ENCODE measurements at regions not wholly inside any gene's neighbourhood (a gene's known extent, or its start where the extent isn't known, plus 50 kb on each side); places are given as distances from the start of the nearest gene placed in this dataset.

DNA sequence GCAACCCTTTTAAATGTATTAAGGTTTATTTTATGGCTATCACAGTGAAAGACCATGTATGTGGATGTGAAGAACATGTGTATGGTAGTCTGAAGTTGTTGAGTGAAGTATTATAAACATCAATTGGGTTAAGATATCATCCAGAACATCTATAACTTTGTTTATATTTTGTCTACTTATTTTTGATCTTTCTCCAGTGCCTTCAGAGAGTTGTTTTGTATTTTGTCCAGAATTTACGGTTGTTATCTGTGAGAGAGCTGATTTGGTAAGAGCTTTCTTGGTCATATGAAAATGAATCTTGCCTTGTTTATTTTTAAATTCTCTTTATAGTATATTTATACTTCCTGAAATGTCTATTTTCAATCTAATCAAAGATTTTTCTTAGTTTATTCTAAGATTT, 573.7 kb upstream of the POU3F3 start (continued):
- no peak for TF ChIP-seq ELF1 (IDR thresholded peaks at IDR 0.05; ENCODE audit: borderline replicate concordance, low read depth)
- TF ChIP-seq, protein P1, sequence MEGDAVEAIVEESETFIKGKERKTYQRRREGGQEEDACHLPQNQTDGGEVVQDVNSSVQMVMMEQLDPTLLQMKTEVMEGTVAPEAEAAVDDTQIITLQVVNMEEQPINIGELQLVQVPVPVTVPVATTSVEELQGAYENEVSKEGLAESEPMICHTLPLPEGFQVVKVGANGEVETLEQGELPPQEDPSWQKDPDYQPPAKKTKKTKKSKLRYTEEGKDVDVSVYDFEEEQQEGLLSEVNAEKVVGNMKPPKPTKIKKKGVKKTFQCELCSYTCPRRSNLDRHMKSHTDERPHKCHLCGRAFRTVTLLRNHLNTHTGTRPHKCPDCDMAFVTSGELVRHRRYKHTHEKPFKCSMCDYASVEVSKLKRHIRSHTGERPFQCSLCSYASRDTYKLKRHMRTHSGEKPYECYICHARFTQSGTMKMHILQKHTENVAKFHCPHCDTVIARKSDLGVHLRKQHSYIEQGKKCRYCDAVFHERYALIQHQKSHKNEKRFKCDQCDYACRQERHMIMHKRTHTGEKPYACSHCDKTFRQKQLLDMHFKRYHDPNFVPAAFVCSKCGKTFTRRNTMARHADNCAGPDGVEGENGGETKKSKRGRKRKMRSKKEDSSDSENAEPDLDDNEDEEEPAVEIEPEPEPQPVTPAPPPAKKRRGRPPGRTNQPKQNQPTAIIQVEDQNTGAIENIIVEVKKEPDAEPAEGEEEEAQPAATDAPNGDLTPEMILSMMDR (IDR thresholded peaks at IDR 0.05 in 2 of 3, conservative IDR thresholded peaks at IDR 0.05 in 1 of 3; ENCODE audit: borderline replicate concordance in 1 of 3, insufficient read depth in 1 of 3, low read depth in 2 of 3, low read length in 2 of 3): no peak
- no peak for TF ChIP-seq CEBPB (IDR thresholded peaks at IDR 0.05; ENCODE audit: low read depth)

DNA sequence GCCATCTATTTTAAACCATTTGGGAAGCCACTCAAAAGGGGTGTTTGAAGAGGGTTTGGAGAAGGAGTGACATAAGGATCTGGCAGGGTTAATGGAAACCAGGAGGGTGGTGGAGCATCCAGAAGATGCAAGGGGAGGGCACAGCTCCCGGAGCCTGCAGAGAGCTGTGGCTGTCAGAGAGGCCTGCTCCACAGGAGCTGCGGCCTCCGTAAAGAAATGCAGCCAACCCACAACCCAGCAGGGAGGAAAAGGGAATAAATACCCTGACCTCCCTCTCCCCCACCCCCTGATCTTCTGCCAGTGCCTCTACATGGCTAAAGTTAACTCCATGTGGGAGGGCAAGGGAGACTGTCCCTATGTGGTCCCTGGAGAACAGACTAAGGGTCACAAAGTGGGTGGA, 567.1 kb upstream of the POU3F3 start:
- no peak overlapping the region for H3K9ac ChIP-seq (ENCODE audit: low read length)
- H3K79me2 ChIP-seq (ENCODE audit: insufficient read depth, low read length): no peaks in the 10 kb centered on the region
- intact Hi-C loops (cut with micrococcal nuclease): no loop called here
- POLR2A ChIA-PET: no interaction called here
- CTCF ChIA-PET: no interaction called here
- peaks cover 3 to 24% of the 10 kb centered on the region in 2 experiments; a peak in 2 of 4 replicates for H3K9me3 ChIP-seq (ENCODE audit: control insufficient read depth in 1 of 2, insufficient read depth in 1 of 2, low read depth in 1 of 2, low read length in 2 of 2)
- no TSS peak for BruUV-seq (replicated peaks)
- no peak overlapping the region for H3K4me3 ChIP-seq (replicated peaks in 1 of 2; ENCODE audit: low read depth in 1 of 2, low read length in 2 of 2)
- H3K27ac ChIP-seq (ENCODE audit: low read depth, low read length): no peak overlapping the region
- H3K36me3 ChIP-seq (ENCODE audit: control insufficient read depth in 1 of 2, insufficient read depth in 2 of 2, low read length in 2 of 2): no peaks in the 10 kb centered on the region
- TF ChIP-seq EZH2 (IDR thresholded peaks at IDR 0.05) (no peak), EGR1 (IDR thresholded peaks at IDR 0.05; ENCODE audit: low read depth) (no peak), POLR2AphosphoS5 (IDR thresholded peaks at IDR 0.05; ENCODE audit: low read depth, low read length) (no peak), RAD21 (IDR thresholded peaks at IDR 0.05; ENCODE audit: low read depth) (no peak), EZH2phosphoT487 (IDR thresholded peaks at IDR 0.05; ENCODE audit: borderline replicate concordance) (no peak), JUND (IDR thresholded peaks at IDR 0.05) (no peak), POLR2A (IDR thresholded peaks at IDR 0.05; ENCODE audit: borderline replicate concordance, extremely low read depth, insufficient read depth, insufficient read length) (no peak), CEBPB (IDR thresholded peaks at IDR 0.05; ENCODE audit: low read depth) (no peak), ZNF274 (IDR thresholded peaks at IDR 0.05; ENCODE audit: low read depth, low read length) (no peak), YY1 (IDR thresholded peaks at IDR 0.05; ENCODE audit: extremely low read depth, insufficient replicate concordance, low read depth, low read length) (no peak), ELF1 (IDR thresholded peaks at IDR 0.05; ENCODE audit: borderline replicate concordance, low read depth) (no peak), SRF (IDR thresholded peaks at IDR 0.05; ENCODE audit: low read depth) (no peak), TCF7L2 (IDR thresholded peaks at IDR 0.05; ENCODE audit: borderline replicate concordance, extremely low read depth, insufficient read depth, insufficient read length) (no peak), SP1 (IDR thresholded peaks at IDR 0.05; ENCODE audit: low read depth) (no peak), ZFX (IDR thresholded peaks at IDR 0.05) (no peak)
- TF ChIP-seq, protein P2, sequence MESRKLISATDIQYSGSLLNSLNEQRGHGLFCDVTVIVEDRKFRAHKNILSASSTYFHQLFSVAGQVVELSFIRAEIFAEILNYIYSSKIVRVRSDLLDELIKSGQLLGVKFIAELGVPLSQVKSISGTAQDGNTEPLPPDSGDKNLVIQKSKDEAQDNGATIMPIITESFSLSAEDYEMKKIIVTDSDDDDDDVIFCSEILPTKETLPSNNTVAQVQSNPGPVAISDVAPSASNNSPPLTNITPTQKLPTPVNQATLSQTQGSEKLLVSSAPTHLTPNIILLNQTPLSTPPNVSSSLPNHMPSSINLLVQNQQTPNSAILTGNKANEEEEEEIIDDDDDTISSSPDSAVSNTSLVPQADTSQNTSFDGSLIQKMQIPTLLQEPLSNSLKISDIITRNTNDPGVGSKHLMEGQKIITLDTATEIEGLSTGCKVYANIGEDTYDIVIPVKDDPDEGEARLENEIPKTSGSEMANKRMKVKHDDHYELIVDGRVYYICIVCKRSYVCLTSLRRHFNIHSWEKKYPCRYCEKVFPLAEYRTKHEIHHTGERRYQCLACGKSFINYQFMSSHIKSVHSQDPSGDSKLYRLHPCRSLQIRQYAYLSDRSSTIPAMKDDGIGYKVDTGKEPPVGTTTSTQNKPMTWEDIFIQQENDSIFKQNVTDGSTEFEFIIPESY (IDR thresholded peaks at IDR 0.05; ENCODE audit: extremely low read depth, insufficient replicate concordance, low read length): no peak
- TF ChIP-seq, protein P3, sequence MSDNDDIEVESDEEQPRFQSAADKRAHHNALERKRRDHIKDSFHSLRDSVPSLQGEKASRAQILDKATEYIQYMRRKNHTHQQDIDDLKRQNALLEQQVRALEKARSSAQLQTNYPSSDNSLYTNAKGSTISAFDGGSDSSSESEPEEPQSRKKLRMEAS (IDR thresholded peaks at IDR 0.05): no peak
- TF ChIP-seq, protein P4, sequence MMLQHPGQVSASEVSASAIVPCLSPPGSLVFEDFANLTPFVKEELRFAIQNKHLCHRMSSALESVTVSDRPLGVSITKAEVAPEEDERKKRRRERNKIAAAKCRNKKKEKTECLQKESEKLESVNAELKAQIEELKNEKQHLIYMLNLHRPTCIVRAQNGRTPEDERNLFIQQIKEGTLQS (IDR thresholded peaks at IDR 0.05): no peak
- TF ChIP-seq, protein P1 (IDR thresholded peaks at IDR 0.05 in 2 of 3, conservative IDR thresholded peaks at IDR 0.05 in 1 of 3; ENCODE audit: borderline replicate concordance in 1 of 3, insufficient read depth in 1 of 3, low read depth in 2 of 3, low read length in 2 of 3): no peak
- DNase-seq (ENCODE audit: low read depth, low spot score) (no peak), ATAC-seq (no peak)
- H3K27me3 ChIP-seq (ENCODE audit: insufficient read depth, low read length): no peaks in the 10 kb centered on the region
- no peaks in the 10 kb centered on the region for H3K4me1 ChIP-seq (ENCODE audit: control insufficient read depth in 1 of 2, insufficient read depth in 2 of 2, low read length in 2 of 2)
- RAD21 ChIA-PET (ENCODE audit: low non-redundant PET in 1 of 2, low total read pairs in 2 of 2, uncharacterized antibody in 2 of 2, unreplicated experiment in 2 of 2): no interaction called here
- H4K20me1 ChIP-seq (ENCODE audit: insufficient read depth): no peaks in the 10 kb centered on the region
- H3K9me2 ChIP-seq (ENCODE audit: insufficient read depth): no peaks in the 10 kb centered on the region
- no peak overlapping the region for H3K4me2 ChIP-seq (ENCODE audit: low read length)
- no peak overlapping the region for H2AFZ ChIP-seq (ENCODE audit: low read depth, low read length, poor library complexity, severe bottlenecking)
